ENCODE measurements at regions not wholly inside any gene's neighbourhood (a gene's known extent, or its start where the extent isn't known, plus 50 kb on each side); places are given as distances from the start of the nearest gene placed in this dataset.

GRCh38 chr20:51188941-51189340, 166.0 kb upstream of the KCNG1 start:
- H3K36me3 ChIP-seq (ENCODE audit: low read depth, missing control alignments): no peaks in the 10 kb centered on the region
- TF ChIP-seq POLR2A (IDR thresholded peaks at IDR 0.05) (no peak), CTCF (IDR thresholded peaks at IDR 0.05) (no peak)
- WGBS, 2 donors: 92% methylated on average over 5 to 10 of the region's 10 CpGs
- no peak for DNase-seq
- no peaks in the 10 kb centered on the region for H3K27me3 ChIP-seq
- intact Hi-C loops (cut with DNase I; ENCODE audit: low total_unique reads): no loop called here
- no peaks in the 10 kb centered on the region for H3K9me3 ChIP-seq
- H3K4me1 ChIP-seq: peaks cover 5% of the 10 kb centered on the region
- no peak overlapping the region for H3K27ac ChIP-seq
- no peak overlapping the region for H3K4me3 ChIP-seq

DNA sequence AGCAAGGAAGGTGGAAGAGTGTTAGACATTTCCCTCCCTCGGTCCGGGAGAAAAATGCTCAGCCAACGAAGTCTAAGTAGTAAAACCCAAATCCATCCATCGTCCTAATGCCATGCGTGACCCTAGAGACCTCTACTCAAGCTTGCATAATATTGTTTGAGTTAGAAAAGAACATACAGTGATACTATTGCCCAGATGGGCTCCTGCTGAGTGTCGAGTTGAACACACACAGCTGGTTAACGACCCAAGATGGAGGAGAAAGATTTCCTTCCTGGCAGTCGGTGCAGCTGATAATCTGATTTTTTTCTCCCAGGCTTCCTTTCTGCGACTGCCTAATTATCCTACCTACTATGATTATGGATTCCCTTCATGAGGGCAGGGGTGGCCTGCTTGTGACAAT, 164.4 kb upstream of the KCNG1 start:
- no peaks in the 10 kb centered on the region for H3K27me3 ChIP-seq
- no peak overlapping the region for H3K27ac ChIP-seq
- WGBS, 2 donors: 61 to 64% methylated on average over 9 of the region's 9 CpGs
- no peak overlapping the region for H3K4me3 ChIP-seq
- intact Hi-C loops (cut with DNase I; ENCODE audit: low total_unique reads): no loop called here
- TF ChIP-seq POLR2A (IDR thresholded peaks at IDR 0.05): no peak
- no peak for TF ChIP-seq CTCF (IDR thresholded peaks at IDR 0.05)
- H3K36me3 ChIP-seq (ENCODE audit: low read depth, missing control alignments): no peaks in the 10 kb centered on the region
- no peaks in the 10 kb centered on the region for H3K9me3 ChIP-seq
- no peak for DNase-seq
- H3K4me1 ChIP-seq: peaks cover 5% of the 10 kb centered on the region

GRCh38 chr20:51185861-51186260, 163.0 kb upstream of the KCNG1 start:
- Histone ChIP-seq H3K4me3 (no peak overlapping the region), H3K27me3 (no peaks in the 10 kb centered on the region), H3K27ac (no peak overlapping the region), H3K9me3 (no peaks in the 10 kb centered on the region), H3K4me1 (peaks cover 5% of the 10 kb centered on the region), H3K36me3 (ENCODE audit: low read depth, missing control alignments) (no peaks in the 10 kb centered on the region)
- WGBS, 2 donors: 50 to 54% methylated on average over 4 of the region's 4 CpGs
- TF ChIP-seq CTCF (IDR thresholded peaks at IDR 0.05) (no peak), POLR2A (IDR thresholded peaks at IDR 0.05) (no peak)
- DNase-seq: no peak
- intact Hi-C loops (cut with DNase I; ENCODE audit: low total_unique reads): no loop called here

GRCh38 chr20:51185277-51185676, 162.4 kb upstream of the KCNG1 start:
- Histone ChIP-seq H3K4me1 (peaks cover 5% of the 10 kb centered on the region), H3K9me3 (no peaks in the 10 kb centered on the region), H3K27ac (no peak overlapping the region), H3K4me3 (no peak overlapping the region), H3K27me3 (no peaks in the 10 kb centered on the region), H3K36me3 (ENCODE audit: low read depth, missing control alignments) (no peaks in the 10 kb centered on the region)
- TF ChIP-seq CTCF (IDR thresholded peaks at IDR 0.05): no peak
- TF ChIP-seq POLR2A (IDR thresholded peaks at IDR 0.05): no peak
- 63 to 84% methylated on average over 1 to 3 of the region's 3 CpGs for WGBS, 2 donors
- peak; percentile 73 for DNase-seq
- intact Hi-C loops (cut with DNase I; ENCODE audit: low total_unique reads): no loop called here

DNA sequence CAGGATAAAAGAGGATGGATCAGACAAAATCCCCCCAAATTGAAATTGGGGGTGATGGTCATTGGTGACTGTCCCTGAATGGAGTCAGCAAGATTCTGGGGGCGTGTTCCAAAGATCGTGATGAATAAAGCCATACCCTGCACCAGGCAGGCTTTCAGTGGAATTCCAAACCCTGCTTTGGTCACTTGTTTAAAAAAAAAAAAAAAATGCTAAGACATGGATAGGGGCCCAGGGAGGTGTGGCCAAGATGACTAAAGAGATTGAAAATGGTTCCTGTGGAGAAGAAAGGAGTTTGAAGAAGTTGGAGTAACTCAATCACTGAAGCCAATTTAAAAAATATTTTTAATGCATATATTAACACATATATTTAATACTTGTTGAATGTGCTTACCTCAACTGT, 161.4 kb upstream of the KCNG1 start:
- intact Hi-C loops (cut with DNase I; ENCODE audit: low total_unique reads): no loop called here
- Histone ChIP-seq H3K4me3 (no peak overlapping the region), H3K27me3 (no peaks in the 10 kb centered on the region), H3K27ac (no peak overlapping the region), H3K4me1 (peaks cover 5% of the 10 kb centered on the region), H3K9me3 (no peaks in the 10 kb centered on the region), H3K36me3 (ENCODE audit: low read depth, missing control alignments) (no peaks in the 10 kb centered on the region)
- no peak for DNase-seq
- TF ChIP-seq CTCF (IDR thresholded peaks at IDR 0.05) (no peak), POLR2A (IDR thresholded peaks at IDR 0.05) (no peak)
- 80 to 83% methylated on average over 2 of the region's 2 CpGs for WGBS, 2 donors
